ENCODE measurements at regions not wholly inside any gene's neighbourhood (a gene's known extent, or its start where the extent isn't known, plus 50 kb on each side); places are given as distances from the start of the nearest gene placed in this dataset.

DNA sequence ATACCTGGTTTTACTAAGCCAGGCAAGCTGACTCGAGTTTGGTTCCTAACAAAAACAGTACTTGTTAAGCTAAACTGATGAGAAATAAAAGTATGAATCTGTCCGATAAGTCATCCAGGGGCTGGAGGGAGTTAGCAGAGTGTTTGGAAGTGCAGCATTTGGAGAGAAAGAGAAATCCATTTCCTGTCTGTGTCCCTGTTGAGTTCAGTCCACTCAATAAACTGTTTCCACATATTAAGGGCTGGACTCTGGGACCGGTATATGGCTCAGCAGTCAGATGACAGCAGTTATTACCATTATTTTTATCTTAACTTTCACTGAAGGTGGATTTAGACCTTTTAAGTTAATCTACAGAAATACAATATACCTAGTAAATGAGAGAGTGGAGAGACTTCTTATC, 130.6 kb upstream of the ADRA1B start:
- TF ChIP-seq, protein P1, sequence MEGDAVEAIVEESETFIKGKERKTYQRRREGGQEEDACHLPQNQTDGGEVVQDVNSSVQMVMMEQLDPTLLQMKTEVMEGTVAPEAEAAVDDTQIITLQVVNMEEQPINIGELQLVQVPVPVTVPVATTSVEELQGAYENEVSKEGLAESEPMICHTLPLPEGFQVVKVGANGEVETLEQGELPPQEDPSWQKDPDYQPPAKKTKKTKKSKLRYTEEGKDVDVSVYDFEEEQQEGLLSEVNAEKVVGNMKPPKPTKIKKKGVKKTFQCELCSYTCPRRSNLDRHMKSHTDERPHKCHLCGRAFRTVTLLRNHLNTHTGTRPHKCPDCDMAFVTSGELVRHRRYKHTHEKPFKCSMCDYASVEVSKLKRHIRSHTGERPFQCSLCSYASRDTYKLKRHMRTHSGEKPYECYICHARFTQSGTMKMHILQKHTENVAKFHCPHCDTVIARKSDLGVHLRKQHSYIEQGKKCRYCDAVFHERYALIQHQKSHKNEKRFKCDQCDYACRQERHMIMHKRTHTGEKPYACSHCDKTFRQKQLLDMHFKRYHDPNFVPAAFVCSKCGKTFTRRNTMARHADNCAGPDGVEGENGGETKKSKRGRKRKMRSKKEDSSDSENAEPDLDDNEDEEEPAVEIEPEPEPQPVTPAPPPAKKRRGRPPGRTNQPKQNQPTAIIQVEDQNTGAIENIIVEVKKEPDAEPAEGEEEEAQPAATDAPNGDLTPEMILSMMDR (IDR thresholded peaks at IDR 0.05; ENCODE audit: insufficient read depth, low read depth, low read length, missing control alignments): no peak
- H3K4me3 ChIP-seq (ENCODE audit: low read depth, low read length): no peak overlapping the region
- DNase-seq (ENCODE audit: low read depth): no peak

DNA sequence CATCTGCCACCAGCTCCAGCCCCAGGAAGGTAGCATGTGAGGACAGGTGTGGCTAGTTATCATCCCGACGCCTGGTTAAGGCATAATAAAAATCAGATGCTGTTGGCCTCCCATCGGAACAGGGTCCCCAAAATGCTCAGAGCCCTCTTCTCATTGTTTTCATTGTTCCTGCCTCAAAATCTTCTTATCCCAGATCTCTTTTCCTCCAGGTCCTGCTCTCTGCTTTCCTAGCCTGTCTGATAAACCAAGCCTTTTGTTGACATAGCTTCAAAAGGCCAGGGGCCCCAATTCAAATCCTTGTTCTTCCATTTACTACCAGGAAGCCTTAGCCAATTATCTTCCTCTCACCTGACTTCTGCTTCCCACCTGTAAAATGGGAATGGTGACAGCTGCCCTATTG, 130.1 kb upstream of the ADRA1B start:
- TF ChIP-seq, protein P1 (IDR thresholded peaks at IDR 0.05; ENCODE audit: insufficient read depth, low read depth, low read length, missing control alignments): no peak
- no peak overlapping the region for H3K4me3 ChIP-seq (ENCODE audit: low read depth, low read length)
- DNase-seq (ENCODE audit: low read depth): no peak

DNA sequence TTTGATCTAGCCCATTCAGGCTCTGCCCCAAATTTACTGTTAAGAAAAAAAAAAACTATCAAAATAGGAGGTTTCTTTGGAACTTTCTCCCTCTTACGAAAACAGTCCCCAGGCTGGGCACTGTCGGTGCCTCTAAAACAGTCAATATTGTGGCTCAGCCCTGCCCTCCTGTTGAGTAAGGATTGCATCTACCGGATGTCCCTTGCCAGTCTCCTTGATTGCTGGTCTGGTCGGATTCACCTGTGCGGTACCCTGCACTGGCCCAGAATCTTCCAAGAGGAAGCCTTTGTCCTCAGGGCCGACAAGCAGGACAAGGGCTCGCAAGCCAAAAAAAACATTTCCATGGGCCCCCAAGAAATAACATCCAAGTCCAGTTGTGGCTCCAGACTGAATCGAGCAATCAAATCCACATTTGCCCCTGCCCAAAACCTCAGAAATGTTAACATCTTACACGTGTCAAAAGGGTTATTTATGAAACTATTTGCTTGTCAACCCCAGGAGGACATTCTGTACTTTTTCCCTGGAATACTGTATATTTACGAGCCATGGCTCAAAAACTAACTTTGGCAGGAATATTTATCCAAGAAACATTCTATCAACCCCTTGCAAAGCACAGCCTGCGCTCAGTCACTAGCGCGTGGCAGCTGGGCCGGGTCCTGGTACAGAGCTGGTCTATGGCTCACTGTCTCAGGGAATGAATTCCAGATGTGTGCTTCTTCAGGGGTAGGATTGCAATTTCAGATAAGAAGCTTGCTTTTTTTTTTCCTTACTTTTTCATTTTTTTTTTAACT, 129.2 kb upstream of the ADRA1B start:
- DNase-seq (ENCODE audit: low read depth): no peak
- no peak overlapping the region for H3K4me3 ChIP-seq (ENCODE audit: low read depth, low read length)
- TF ChIP-seq, protein P1 (IDR thresholded peaks at IDR 0.05; ENCODE audit: insufficient read depth, low read depth, low read length, missing control alignments): no peak

DNA sequence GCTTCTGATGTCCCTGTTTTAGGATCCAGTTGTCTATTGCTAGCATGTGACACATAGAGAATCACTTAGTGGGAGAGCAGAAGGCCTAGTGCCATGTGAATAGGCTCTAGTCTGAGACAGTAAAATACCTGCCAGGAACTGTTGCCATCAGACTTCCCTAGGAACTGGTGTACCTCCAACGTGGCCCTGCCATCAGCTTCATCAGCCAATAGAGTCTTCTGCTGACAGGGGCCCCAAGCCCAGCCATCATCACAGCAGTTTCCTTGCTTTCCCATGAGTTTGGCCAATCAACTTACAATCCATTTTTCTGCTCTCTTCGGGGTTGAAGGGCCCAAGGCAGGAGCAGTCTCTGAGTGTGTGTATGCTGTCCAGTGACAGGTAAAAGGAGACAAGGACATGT, 128.4 kb upstream of the ADRA1B start:
- TF ChIP-seq, protein P1 (IDR thresholded peaks at IDR 0.05; ENCODE audit: insufficient read depth, low read depth, low read length, missing control alignments): no peak
- H3K4me3 ChIP-seq (ENCODE audit: low read depth, low read length): no peak overlapping the region
- DNase-seq (ENCODE audit: low read depth): no peak

DNA sequence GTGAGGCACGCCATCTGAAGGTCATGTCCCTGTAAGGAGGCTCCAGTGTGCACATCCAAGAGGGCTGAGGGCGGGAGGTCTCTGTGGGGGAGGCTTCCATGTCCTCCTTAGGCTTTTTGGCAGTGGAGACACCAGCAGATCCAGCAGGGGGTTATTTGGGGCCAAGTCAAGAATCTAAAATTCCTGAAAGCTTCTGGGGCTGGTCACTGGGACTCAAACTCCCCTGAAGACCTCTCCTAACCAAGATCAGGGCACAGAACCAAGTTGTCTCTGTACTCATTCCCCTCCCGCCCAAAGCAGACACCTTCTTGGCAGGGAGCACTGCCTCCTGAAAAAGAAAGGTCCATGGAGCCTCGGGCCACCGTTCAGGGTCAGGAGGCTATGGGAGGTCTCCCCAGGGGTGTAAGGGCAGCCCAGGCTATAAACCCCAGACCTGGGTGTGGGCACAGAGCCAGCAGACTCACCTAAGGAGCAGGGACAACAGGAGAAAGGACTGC, 127.4 kb upstream of the ADRA1B start:
- no peak for DNase-seq (ENCODE audit: low read depth)
- H3K4me3 ChIP-seq (ENCODE audit: low read depth, low read length): no peak overlapping the region
- TF ChIP-seq, protein P1 (IDR thresholded peaks at IDR 0.05; ENCODE audit: insufficient read depth, low read depth, low read length, missing control alignments): no peak

DNA sequence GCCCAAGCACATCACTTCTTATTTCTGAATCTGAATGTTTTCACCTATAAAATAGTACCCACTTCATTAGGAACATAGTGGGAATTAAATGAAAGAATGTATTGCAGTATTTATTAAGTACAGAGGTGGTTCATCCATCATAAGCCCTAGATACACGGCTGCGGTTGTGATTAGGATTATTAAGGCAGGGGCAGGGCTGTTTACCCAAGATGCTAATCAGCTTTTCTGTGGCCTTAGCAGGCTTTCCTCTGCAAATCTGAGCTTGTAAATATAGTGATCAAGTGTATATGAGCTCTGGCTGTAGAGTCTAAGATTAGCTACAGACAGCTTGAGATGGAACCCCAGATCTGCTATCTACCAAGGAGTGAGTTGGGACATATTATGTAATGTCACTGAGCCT, 124.1 kb upstream of the ADRA1B start:
- H3K4me3 ChIP-seq (ENCODE audit: low read depth, low read length): no peak overlapping the region
- DNase-seq (ENCODE audit: low read depth): no peak
- TF ChIP-seq, protein P1 (IDR thresholded peaks at IDR 0.05; ENCODE audit: insufficient read depth, low read depth, low read length, missing control alignments): no peak

All from GM12865 (cell line).